ENCODE measurements at regions not wholly inside any gene's neighbourhood (a gene's known extent, or its start where the extent isn't known, plus 50 kb on each side); places are given as distances from the start of the nearest gene placed in this dataset.

DNA sequence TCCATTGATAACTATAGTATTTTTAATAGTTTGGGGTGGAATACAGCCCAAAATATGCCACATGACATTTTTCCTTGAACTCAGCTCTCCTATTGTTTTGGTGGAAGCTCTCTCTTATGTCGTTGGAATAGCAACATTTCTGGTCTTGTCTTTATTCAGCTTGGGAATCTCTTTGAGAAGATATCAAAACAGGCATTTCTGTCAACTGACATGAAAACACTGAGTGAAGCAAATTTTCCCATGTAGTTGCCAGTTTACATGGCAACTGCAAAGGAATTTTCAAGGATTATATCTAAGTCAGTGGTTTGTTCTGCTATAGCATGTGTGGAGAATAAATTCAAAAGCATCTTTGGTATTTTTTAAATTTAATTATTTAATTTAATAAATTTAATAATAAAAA, 863.5 kb upstream of the CDH8 start:
- TF ChIP-seq EP300 (conservative IDR thresholded peaks at IDR 0.05; ENCODE audit: poor library complexity, severe bottlenecking) (peak; percentile 69), POLR2AphosphoS5 (IDR thresholded peaks at IDR 0.05) (peak; percentile 57), EZH2 (IDR thresholded peaks at IDR 0.05; ENCODE audit: borderline replicate concordance, insufficient read depth, low read length, poor library complexity, severe bottlenecking) (no peak)
- TF ChIP-seq, protein P1, sequence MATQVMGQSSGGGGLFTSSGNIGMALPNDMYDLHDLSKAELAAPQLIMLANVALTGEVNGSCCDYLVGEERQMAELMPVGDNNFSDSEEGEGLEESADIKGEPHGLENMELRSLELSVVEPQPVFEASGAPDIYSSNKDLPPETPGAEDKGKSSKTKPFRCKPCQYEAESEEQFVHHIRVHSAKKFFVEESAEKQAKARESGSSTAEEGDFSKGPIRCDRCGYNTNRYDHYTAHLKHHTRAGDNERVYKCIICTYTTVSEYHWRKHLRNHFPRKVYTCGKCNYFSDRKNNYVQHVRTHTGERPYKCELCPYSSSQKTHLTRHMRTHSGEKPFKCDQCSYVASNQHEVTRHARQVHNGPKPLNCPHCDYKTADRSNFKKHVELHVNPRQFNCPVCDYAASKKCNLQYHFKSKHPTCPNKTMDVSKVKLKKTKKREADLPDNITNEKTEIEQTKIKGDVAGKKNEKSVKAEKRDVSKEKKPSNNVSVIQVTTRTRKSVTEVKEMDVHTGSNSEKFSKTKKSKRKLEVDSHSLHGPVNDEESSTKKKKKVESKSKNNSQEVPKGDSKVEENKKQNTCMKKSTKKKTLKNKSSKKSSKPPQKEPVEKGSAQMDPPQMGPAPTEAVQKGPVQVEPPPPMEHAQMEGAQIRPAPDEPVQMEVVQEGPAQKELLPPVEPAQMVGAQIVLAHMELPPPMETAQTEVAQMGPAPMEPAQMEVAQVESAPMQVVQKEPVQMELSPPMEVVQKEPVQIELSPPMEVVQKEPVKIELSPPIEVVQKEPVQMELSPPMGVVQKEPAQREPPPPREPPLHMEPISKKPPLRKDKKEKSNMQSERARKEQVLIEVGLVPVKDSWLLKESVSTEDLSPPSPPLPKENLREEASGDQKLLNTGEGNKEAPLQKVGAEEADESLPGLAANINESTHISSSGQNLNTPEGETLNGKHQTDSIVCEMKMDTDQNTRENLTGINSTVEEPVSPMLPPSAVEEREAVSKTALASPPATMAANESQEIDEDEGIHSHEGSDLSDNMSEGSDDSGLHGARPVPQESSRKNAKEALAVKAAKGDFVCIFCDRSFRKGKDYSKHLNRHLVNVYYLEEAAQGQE (IDR thresholded peaks at IDR 0.05; ENCODE audit: borderline replicate concordance) = peak; percentile 99
- Histone ChIP-seq H3K9ac (ENCODE audit: low read length) (no peak overlapping the region), H3F3A (ENCODE audit: insufficient read depth, low read length, poor library complexity, severe bottlenecking) (no peaks in the 10 kb centered on the region)

DNA sequence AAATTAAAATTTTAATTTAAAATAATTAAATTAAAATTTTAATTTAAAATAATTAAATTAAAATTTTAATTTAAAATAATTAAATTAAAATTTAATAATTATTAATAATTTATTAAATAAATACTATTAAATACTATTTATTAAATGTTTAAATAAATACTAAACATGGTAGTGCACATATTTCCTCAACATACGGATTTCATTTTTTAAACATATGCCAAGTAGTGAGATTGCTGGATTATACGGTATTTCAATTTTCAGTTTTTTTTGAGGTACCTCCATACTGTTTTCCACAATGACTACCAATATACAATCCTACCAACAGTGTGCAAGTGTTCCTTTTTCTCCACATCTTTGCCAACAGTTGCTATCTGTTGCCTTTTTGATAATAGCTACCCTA, 852.9 kb upstream of the CDH8 start:
- Histone ChIP-seq H4K20me1 (ENCODE audit: insufficient read depth) (no peaks in the 10 kb centered on the region), H3K27ac (ENCODE audit: low read length) (no peak overlapping the region), H3K9ac (ENCODE audit: low read length) (no peak overlapping the region), H3K36me3 (ENCODE audit: insufficient read depth, low read length) (no peaks in the 10 kb centered on the region), H3F3A (ENCODE audit: insufficient read depth, low read length, poor library complexity, severe bottlenecking) (no peaks in the 10 kb centered on the region), H3K4me2 (ENCODE audit: low read length) (no peak overlapping the region), H3K4me3 (ENCODE audit: low read length) (no peak overlapping the region), H3K9me2 (ENCODE audit: insufficient read depth, low read length) (no peaks in the 10 kb centered on the region), H2AFZ (ENCODE audit: low read depth, low read length) (no peak overlapping the region), H3K27me3 (ENCODE audit: insufficient read depth, low read depth, low read length) (no peaks in the 10 kb centered on the region), H3K79me2 (replicated peaks; ENCODE audit: insufficient read depth, low read length) (no peaks in the 10 kb centered on the region), H3K9me3 (ENCODE audit: low read length) (no peaks in the 10 kb centered on the region)
- TF ChIP-seq RAD21 (conservative IDR thresholded peaks at IDR 0.05) (no peak), TAF1 (IDR thresholded peaks at IDR 0.05; ENCODE audit: low read depth) (no peak)

More for the DNA sequence above, 863.5 kb upstream of the CDH8 start:
- no peak overlapping the region for H3K4me3 ChIP-seq (ENCODE audit: low read length)
- H3K36me3 ChIP-seq (ENCODE audit: insufficient read depth, low read length) = no peaks in the 10 kb centered on the region
- no peak overlapping the region for H3K4me2 ChIP-seq (ENCODE audit: low read length)
- no peaks in the 10 kb centered on the region for H3K9me2 ChIP-seq (ENCODE audit: insufficient read depth, low read length)
- H3K27ac ChIP-seq (ENCODE audit: low read length) = no peak overlapping the region
- H4K20me1 ChIP-seq (ENCODE audit: insufficient read depth) = no peaks in the 10 kb centered on the region
- no peak overlapping the region for H2AFZ ChIP-seq (ENCODE audit: low read depth, low read length)
- peaks cover 3% of the 10 kb centered on the region for H3K9me3 ChIP-seq (ENCODE audit: low read length)
- no peaks in the 10 kb centered on the region for H3K79me2 ChIP-seq (replicated peaks; ENCODE audit: insufficient read depth, low read length)
- H3K27me3 ChIP-seq (ENCODE audit: insufficient read depth, low read depth, low read length) = no peaks in the 10 kb centered on the region

DNA sequence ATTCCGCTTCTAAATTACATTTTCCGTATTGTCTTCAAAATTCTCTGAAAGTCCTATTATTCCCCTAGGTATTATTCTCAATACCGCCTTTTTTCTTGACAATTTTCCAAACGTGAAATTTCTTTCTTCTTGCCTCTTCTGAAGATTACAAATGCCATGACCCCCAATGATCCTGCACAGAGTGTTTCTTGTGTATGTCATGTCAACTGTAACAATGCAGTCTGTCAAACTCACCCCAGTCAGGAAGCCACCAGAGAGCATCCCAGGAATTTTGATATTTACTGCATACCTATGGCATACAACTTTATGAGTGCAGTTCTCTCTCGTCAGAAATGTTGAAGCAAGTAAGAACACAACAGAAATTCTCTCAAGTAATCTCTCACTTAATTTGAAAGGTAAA, 847.3 kb upstream of the CDH8 start:
- Histone ChIP-seq H3K27ac (ENCODE audit: low read length) (no peak overlapping the region), H4K20me1 (ENCODE audit: insufficient read depth) (no peaks in the 10 kb centered on the region), H3F3A (ENCODE audit: insufficient read depth, low read length, poor library complexity, severe bottlenecking) (no peaks in the 10 kb centered on the region), H3K36me3 (ENCODE audit: insufficient read depth, low read length) (no peaks in the 10 kb centered on the region), H3K9me3 (ENCODE audit: low read length) (no peaks in the 10 kb centered on the region), H3K27me3 (ENCODE audit: insufficient read depth, low read depth, low read length) (no peaks in the 10 kb centered on the region), H2AFZ (ENCODE audit: low read depth, low read length) (no peak overlapping the region), H3K4me2 (ENCODE audit: low read length) (no peak overlapping the region), H3K9me2 (ENCODE audit: insufficient read depth, low read length) (no peaks in the 10 kb centered on the region), H3K9ac (ENCODE audit: low read length) (no peak overlapping the region), H3K4me3 (ENCODE audit: low read length) (no peak overlapping the region), H3K79me2 (replicated peaks; ENCODE audit: insufficient read depth, low read length) (no peaks in the 10 kb centered on the region)
- TF ChIP-seq, protein P1 (IDR thresholded peaks at IDR 0.05; ENCODE audit: borderline replicate concordance) = peak; percentile 89
- no peak for TF ChIP-seq RAD21 (conservative IDR thresholded peaks at IDR 0.05)
- TF ChIP-seq EP300 (conservative IDR thresholded peaks at IDR 0.05; ENCODE audit: poor library complexity, severe bottlenecking) = peak; percentile 80
- TF ChIP-seq POLR2AphosphoS5 (IDR thresholded peaks at IDR 0.05) = peak; percentile 52
- TF ChIP-seq, protein P2, sequence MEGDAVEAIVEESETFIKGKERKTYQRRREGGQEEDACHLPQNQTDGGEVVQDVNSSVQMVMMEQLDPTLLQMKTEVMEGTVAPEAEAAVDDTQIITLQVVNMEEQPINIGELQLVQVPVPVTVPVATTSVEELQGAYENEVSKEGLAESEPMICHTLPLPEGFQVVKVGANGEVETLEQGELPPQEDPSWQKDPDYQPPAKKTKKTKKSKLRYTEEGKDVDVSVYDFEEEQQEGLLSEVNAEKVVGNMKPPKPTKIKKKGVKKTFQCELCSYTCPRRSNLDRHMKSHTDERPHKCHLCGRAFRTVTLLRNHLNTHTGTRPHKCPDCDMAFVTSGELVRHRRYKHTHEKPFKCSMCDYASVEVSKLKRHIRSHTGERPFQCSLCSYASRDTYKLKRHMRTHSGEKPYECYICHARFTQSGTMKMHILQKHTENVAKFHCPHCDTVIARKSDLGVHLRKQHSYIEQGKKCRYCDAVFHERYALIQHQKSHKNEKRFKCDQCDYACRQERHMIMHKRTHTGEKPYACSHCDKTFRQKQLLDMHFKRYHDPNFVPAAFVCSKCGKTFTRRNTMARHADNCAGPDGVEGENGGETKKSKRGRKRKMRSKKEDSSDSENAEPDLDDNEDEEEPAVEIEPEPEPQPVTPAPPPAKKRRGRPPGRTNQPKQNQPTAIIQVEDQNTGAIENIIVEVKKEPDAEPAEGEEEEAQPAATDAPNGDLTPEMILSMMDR (IDR thresholded peaks at IDR 0.05; ENCODE audit: poor library complexity, severe bottlenecking) = no peak
